Tibial nerve (tissue), 4 donors: ENCODE measurements at regions not wholly inside any gene's neighbourhood (a gene's known extent, or its start where the extent isn't known, plus 50 kb on each side); places are given as distances from the start of the nearest gene placed in this dataset.

Source experiments
- DNase-seq, 2 donors: peaks; one replicate each; pipeline ENCODE4 v3.0.0-alpha.2; 2019; ENCODE audit warnings: low spot score in 2 of 2
- H3K27ac ChIP-seq, 4 donors: fragments of 200-600 bp; sonication (generic) in 3 of 4; one replicate each; pipeline ENCODE4 v1.5.1; 2017 to 2019; ENCODE audit warnings: mild to moderate bottlenecking in 1 of 4
- H3K27me3 ChIP-seq, 2 donors: fragments of 200-600 bp; sonication (generic) in 1 of 2; one replicate each; pipeline versions ENCODE4 v1.5.1 to v1.6.0; 2017 to 2019
- H3K36me3 ChIP-seq, 3 donors: fragments of 200-600 bp; sonication (generic); one replicate each; pipeline ENCODE4 v1.5.1; 2018 to 2019
- H3K4me1 ChIP-seq, 4 donors: fragments of 200-600 bp; sonication (generic) in 3 of 4; one replicate each; pipeline ENCODE4 v1.5.1; 2017 to 2019
- H3K4me3 ChIP-seq, 4 donors: fragments of 200-600 bp; sonication (generic) in 3 of 4; one replicate each; pipeline ENCODE4 v1.5.1; 2017 to 2019; ENCODE audit warnings: mild to moderate bottlenecking in 1 of 4, moderate library complexity in 1 of 4
- H3K9me3 ChIP-seq, 4 donors: fragments of 200-600 bp; sonication (generic) in 3 of 4; one replicate each; pipeline ENCODE4 v1.5.1; 2017 to 2019
- EP300 ChIP-seq, 2 donors: sonication (generic); formaldehyde crosslinking; IDR thresholded peaks; one replicate each; pipeline ENCODE4 v1.6.1; 2017; ENCODE audit warnings: antibody characterized with exemption in 2 of 2, mild to moderate bottlenecking in 1 of 2
- POLR2A ChIP-seq, 2 donors: fragments of 450-650 bp; IDR thresholded peaks; one replicate each; pipeline ENCODE4 v1.6.1; 2017; ENCODE audit warnings: antibody characterized with exemption in 2 of 2, mild to moderate bottlenecking in 2 of 2, moderate library complexity in 2 of 2
- WGBS, 2 donors: methylation state at CpG; one replicate each; pipeline ENCODE4 v1.1.5; 2018; 5-methylcytosine and 5-hydroxymethylcytosine counted together
- TF ChIP-seq, protein P1 (sequence below), 5 experiments: fragments of 200-600 bp in 3 of 5; fragments of 450-650 bp in 2 of 5; sonication (generic) in 3 of 5; IDR thresholded peaks; one replicate each; pipeline ENCODE4 v1.5.1; 2016 to 2019; ENCODE audit warnings: antibody characterized with exemption in 5 of 5, mild to moderate bottlenecking in 3 of 5, moderate library complexity in 2 of 5

GRCh38 chr11:13884158-13884799, 78.2 kb upstream of the SPON1 start:
- H3K36me3 ChIP-seq = no peaks in the 10 kb centered on the region
- H3K27ac ChIP-seq = no peak overlapping the region
- TF ChIP-seq, protein P1, sequence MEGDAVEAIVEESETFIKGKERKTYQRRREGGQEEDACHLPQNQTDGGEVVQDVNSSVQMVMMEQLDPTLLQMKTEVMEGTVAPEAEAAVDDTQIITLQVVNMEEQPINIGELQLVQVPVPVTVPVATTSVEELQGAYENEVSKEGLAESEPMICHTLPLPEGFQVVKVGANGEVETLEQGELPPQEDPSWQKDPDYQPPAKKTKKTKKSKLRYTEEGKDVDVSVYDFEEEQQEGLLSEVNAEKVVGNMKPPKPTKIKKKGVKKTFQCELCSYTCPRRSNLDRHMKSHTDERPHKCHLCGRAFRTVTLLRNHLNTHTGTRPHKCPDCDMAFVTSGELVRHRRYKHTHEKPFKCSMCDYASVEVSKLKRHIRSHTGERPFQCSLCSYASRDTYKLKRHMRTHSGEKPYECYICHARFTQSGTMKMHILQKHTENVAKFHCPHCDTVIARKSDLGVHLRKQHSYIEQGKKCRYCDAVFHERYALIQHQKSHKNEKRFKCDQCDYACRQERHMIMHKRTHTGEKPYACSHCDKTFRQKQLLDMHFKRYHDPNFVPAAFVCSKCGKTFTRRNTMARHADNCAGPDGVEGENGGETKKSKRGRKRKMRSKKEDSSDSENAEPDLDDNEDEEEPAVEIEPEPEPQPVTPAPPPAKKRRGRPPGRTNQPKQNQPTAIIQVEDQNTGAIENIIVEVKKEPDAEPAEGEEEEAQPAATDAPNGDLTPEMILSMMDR (IDR thresholded peaks at IDR 0.05) = no peak
- TF ChIP-seq POLR2A (IDR thresholded peaks at IDR 0.05) = no peak
- TF ChIP-seq EP300 (IDR thresholded peaks at IDR 0.05) = no peak
- H3K27me3 ChIP-seq = no peaks in the 10 kb centered on the region
- 90% methylated on average over 9 of the region's 9 CpGs for WGBS, 2 donors
- no peak overlapping the region for H3K4me3 ChIP-seq
- no peaks in the 10 kb centered on the region for H3K4me1 ChIP-seq
- no peak for DNase-seq
- H3K9me3 ChIP-seq = no peaks in the 10 kb centered on the region

- Histone ChIP-seq H3K27ac (no peak overlapping the region), H3K9me3 (no peaks in the 10 kb centered on the region), H3K4me3 (no peak overlapping the region), H3K36me3 (no peaks in the 10 kb centered on the region), H3K27me3 (no peaks in the 10 kb centered on the region), H3K4me1 (no peaks in the 10 kb centered on the region)
- TF ChIP-seq POLR2A (IDR thresholded peaks at IDR 0.05) (no peak), EP300 (IDR thresholded peaks at IDR 0.05) (no peak)
- TF ChIP-seq, protein P1 (IDR thresholded peaks at IDR 0.05) = no peak
- DNase-seq = no peak
- 91 to 100% methylated on average over 1 of the region's 1 CpG for WGBS, 2 donors
Observed at GRCh38 chr11:13885083-13885482, 77.4 kb upstream of the SPON1 start.

DNA sequence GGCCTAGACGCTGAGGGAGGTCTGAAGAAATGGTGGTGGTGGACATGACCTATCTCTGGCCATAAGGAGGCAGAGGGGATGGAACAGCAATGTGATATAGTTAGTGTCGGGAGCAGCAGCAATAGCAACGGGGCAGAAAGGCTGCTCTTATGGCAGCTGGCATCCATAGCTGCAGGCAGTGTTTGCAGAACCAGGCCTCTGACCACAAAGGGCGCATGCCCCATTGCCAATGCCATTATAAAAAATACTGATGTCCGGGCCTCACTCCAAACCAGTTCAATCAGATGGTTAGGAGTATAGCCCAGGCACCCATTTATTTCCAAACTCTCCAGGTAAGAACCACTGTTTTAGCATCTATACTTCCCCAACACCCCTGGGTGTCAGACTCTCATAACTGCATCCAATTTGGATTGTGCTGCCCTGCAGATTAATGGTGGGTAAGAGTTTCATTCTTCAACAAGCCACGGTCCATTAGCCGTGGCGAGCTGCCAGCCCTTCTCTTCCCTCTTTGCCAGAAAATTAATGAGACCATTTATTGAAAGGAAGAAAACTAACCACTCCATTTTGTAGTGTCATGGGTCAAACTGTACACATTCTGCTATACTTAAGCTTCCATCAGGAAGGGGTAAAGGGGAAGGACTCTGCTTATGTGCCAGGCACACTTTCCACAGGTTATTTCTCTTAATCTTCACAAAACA, 72.8 kb upstream of the SPON1 start:
- DNase-seq = no peak

DNA sequence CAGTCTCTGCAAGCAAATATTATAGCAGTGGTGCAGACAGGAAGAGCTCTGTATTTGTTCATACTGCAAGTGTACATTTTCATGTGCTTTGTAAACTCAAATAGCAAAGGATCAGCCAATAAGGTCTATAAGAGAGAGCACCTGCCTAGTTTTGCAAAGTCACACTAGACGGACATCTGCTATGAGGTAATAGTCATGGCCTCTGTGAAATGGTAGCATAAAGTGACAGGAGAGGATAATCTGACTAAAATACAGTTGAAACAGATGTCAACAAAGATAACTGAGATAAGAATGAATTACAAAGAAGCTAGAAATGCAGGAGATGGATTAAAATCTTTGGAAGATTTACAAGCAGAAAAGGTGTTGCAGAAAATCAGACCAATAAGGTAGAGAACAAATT, 70.6 kb upstream of the SPON1 start:
- H3K27ac ChIP-seq = no peak overlapping the region
- H3K4me3 ChIP-seq = no peak overlapping the region
- no peaks in the 10 kb centered on the region for H3K9me3 ChIP-seq
- TF ChIP-seq, protein P1 (IDR thresholded peaks at IDR 0.05) = no peak
- no peak for TF ChIP-seq EP300 (IDR thresholded peaks at IDR 0.05)
- no peak for TF ChIP-seq POLR2A (IDR thresholded peaks at IDR 0.05)
- 57 to 76% methylated on average over 1 of the region's 1 CpG for WGBS, 2 donors
- no peaks in the 10 kb centered on the region for H3K4me1 ChIP-seq
- DNase-seq = no peak
- no peaks in the 10 kb centered on the region for H3K27me3 ChIP-seq
- H3K36me3 ChIP-seq = no peaks in the 10 kb centered on the region

More for the DNA sequence above, 72.8 kb upstream of the SPON1 start:
- Histone ChIP-seq H3K36me3 (no peaks in the 10 kb centered on the region), H3K27ac (no peak overlapping the region), H3K4me1 (no peaks in the 10 kb centered on the region), H3K4me3 (no peak overlapping the region), H3K9me3 (no peaks in the 10 kb centered on the region), H3K27me3 (no peaks in the 10 kb centered on the region)
- 57 to 64% methylated on average over 8 of the region's 8 CpGs for WGBS, 2 donors
- TF ChIP-seq EP300 (IDR thresholded peaks at IDR 0.05) = no peak
- no peak for TF ChIP-seq POLR2A (IDR thresholded peaks at IDR 0.05)
- TF ChIP-seq, protein P1 (IDR thresholded peaks at IDR 0.05) = no peak

DNA sequence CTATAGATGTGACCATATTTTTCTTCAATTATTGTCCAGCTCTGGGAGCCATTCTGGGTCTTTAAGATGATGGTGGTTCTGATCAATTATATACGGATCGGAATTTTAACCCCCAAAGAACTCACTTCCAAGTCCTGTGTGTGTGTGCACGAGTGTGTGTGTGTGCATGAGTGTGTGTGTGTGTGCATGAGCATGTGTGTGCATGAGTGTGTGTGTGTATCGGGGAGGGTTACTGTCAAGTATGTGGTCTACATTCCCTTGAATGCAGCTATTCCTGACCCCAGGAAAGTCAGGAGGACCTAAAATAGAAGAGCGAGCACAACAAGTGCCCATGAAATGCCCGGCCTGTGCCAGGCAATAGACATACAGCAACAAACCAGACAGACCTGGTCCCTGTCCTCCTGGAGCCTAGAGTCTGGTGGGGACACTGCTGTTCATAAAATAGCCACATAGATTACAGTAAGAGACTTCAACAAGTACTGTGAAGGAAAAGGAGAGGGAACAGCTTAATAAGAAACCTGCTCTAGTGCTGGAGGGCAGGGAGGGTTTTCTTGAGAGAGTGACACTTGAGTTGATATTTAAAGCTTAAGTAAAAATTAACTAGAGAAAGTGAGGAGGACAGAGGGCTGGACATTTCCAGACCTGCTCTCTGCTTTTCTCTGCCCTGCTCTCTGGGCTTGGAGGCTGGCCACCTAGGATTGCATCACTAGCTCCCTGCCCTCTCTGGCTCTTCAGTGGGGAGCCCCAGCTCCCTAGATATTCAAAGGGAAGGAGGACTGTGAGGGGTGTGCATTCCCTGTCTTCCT, 66.1 kb upstream of the SPON1 start:
- no peak for DNase-seq
- no peaks in the 10 kb centered on the region for H3K4me1 ChIP-seq
- no peaks in the 10 kb centered on the region for H3K27me3 ChIP-seq
- no peaks in the 10 kb centered on the region for H3K9me3 ChIP-seq
- H3K27ac ChIP-seq = no peak overlapping the region
- H3K4me3 ChIP-seq = no peak overlapping the region
- WGBS, 2 donors = 75 to 77% methylated on average over 6 of the region's 6 CpGs
- TF ChIP-seq, protein P1 (IDR thresholded peaks at IDR 0.05) = no peak
- TF ChIP-seq EP300 (IDR thresholded peaks at IDR 0.05) (no peak), POLR2A (IDR thresholded peaks at IDR 0.05) (no peak)
- H3K36me3 ChIP-seq = no peaks in the 10 kb centered on the region
